GM12864 (cell line): ENCODE measurements at regions not wholly inside any gene's neighbourhood (a gene's known extent, or its start where the extent isn't known, plus 50 kb on each side); places are given as distances from the start of the nearest gene placed in this dataset.

Experiments used
- DNase-seq: peaks from one replicate; pipeline ENCODE4 v3.0.0-alpha.2; 2011; ENCODE audit warnings: low read depth
- H3K4me3 ChIP-seq: 2 replicates; pipeline ENCODE4 v1.5.1; 2011; ENCODE audit warnings: mild to moderate bottlenecking, low read depth, low read length, control low read depth
- TF ChIP-seq, protein P1 (sequence below): IDR thresholded peaks from 2 replicates; pipeline ENCODE4 v1.5.1; 2011; ENCODE audit warnings: low read depth, mild to moderate bottlenecking, moderate library complexity, low read length, control low read depth, inconsistent platforms; ENCODE audit errors: missing control alignments

DNA sequence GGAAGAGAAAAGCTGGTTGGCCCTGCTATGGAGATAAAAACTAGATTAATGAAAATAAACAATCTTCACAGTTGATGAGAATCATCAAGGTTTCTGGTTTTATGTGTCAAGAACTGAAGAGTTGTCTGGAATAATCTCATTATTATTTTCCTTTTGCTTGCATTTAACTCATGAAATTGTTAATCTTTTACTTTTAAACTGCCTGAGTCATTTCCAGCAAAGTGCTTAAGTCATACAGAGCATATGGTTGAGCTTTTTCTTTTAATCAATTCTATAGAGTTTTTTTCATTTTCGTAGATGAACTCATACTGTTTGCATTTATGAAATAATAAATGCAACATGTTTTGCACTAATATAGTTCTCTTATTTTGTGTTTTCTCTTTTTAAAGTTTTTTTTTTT lies 747.9 kb downstream of the NXPH1 start:
- DNase-seq, result no peak
- TF ChIP-seq, protein P1, sequence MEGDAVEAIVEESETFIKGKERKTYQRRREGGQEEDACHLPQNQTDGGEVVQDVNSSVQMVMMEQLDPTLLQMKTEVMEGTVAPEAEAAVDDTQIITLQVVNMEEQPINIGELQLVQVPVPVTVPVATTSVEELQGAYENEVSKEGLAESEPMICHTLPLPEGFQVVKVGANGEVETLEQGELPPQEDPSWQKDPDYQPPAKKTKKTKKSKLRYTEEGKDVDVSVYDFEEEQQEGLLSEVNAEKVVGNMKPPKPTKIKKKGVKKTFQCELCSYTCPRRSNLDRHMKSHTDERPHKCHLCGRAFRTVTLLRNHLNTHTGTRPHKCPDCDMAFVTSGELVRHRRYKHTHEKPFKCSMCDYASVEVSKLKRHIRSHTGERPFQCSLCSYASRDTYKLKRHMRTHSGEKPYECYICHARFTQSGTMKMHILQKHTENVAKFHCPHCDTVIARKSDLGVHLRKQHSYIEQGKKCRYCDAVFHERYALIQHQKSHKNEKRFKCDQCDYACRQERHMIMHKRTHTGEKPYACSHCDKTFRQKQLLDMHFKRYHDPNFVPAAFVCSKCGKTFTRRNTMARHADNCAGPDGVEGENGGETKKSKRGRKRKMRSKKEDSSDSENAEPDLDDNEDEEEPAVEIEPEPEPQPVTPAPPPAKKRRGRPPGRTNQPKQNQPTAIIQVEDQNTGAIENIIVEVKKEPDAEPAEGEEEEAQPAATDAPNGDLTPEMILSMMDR, result no peak
- H3K4me3 ChIP-seq, result no peak overlapping the region

DNA sequence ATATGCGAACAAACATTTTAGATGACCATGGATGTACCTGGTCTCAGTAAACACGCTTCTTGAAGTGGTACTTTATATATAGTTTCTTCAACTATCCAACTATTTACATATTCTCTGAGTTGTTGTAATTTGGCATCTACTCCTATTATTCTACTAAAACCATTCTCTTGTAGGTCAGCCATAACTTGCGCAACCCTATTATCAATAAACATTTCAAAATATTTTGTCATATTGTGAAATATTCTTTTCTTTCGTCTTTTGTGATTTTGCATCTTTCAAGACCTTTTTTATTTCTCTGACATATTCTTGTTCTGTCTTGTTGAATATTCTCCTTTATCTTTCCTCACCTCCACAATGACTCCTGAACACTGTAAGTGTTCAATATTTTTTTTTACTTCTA lies 753.3 kb downstream of the NXPH1 start:
- TF ChIP-seq, protein P1, result no peak
- DNase-seq, result no peak
- H3K4me3 ChIP-seq, result no peak overlapping the region

DNA sequence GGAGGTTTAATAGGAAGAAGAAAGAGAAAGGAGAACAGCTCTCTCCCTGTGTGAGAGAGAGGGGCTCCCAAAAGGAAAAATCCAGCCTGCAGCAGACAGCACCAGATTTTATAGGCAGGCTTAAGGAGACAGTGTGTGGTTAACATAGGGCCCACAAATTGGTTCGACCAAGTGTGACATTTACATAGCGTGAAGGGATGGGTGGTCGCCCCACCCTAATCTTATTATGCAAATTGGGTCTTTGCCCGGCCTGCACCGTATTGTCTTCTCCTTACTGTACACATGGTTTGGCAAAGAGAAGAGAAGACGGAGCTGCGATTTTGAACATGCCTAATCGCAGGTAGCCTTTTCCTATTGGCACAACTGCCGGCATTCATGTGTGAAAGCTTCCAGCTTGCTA lies 756.3 kb downstream of the NXPH1 start:
- H3K4me3 ChIP-seq, result no peak overlapping the region
- no peak for DNase-seq
- TF ChIP-seq, protein P1, result no peak

DNA sequence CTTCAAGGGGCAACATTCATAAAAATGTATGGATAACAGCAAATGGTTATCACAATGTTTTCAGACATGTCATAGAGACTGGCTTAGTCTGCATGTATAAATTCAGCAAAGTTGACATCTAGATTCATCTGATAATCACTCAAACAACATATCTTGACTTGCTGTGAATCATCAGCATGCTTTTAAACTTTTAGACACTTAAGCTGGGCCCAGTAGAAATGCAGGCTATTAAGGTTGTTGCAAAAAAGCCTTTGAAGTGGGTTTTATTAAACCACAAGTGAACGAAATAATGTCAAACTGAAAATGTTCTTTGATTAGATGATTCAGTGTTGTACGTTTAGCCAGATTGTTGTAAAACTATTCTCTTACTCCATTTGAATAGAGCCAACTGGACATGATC lies 759.6 kb downstream of the NXPH1 start:
- DNase-seq, result no peak
- TF ChIP-seq, protein P1, result no peak
- no peak overlapping the region for H3K4me3 ChIP-seq

DNA sequence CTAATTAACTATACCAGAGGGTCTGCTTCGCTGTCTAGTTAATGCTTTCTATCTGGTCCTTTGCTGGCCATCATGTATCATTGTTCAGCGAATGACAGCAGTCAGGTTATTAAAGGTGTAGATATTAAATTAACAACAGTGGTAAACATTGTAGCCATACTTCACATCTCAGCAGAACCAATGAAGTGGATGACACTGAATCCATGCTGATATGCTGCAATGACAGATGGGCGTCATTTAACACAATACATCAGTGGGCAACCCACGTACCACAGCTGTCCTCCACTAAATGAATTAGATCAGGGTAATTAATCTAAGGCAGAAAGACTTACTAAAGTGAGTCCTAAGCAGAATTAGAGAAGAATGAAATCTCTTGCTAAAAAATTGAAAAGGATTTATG lies 767.2 kb downstream of the NXPH1 start:
- no peak overlapping the region for H3K4me3 ChIP-seq
- TF ChIP-seq, protein P1, result no peak
- no peak for DNase-seq

DNA sequence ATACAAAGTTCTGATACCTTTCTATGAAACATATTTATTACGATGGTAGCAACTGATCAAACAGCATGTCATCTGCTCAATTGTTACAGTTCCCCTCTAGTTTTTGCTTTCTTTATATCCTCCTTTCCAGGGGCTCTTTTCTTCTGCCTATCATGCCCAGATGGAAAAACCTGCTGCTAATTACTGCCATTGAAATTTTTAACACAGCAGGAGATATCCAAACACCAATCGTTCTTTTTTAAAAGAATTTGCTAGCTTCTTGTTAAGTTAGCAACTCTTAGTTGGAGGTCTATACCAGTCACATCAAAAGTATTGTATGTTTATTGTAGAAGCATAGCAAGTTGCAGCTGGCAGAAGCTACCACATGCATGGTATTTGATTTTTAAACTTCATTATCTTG lies 768.5 kb downstream of the NXPH1 start:
- TF ChIP-seq, protein P1, result no peak
- H3K4me3 ChIP-seq, result no peak overlapping the region
- DNase-seq, result no peak

DNA sequence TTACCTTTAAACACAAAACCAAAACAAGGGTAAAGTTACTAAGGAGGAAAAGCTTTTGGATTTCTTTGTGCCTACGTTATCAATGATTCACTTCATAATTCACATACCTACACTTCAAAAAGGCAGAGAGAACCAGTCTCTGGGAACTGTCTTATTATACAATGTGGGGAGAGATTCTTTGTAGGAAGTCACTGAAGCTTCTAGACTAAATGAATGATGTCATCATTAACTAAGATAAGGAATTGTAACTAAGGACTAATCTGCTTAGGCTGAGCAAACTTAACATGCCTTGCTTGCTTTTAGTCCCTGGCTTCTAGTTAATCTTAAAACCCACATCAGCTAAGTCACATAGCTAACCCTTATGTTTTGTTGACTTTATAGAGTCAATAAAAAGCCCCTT lies 771.2 kb downstream of the NXPH1 start:
- no peak overlapping the region for H3K4me3 ChIP-seq
- no peak for DNase-seq
- TF ChIP-seq, protein P1, result no peak
